ENCODE measurements at regions not wholly inside any gene's neighbourhood (a gene's known extent, or its start where the extent isn't known, plus 50 kb on each side); places are given as distances from the start of the nearest gene placed in this dataset.

GRCh38 chr2:167388901-167389300 lies 500.6 kb downstream of the XIRP2 start:
- TF ChIP-seq EZH2phosphoT487 (IDR thresholded peaks at IDR 0.05; ENCODE audit: low read depth), result no peak
- TF ChIP-seq, protein P1, sequence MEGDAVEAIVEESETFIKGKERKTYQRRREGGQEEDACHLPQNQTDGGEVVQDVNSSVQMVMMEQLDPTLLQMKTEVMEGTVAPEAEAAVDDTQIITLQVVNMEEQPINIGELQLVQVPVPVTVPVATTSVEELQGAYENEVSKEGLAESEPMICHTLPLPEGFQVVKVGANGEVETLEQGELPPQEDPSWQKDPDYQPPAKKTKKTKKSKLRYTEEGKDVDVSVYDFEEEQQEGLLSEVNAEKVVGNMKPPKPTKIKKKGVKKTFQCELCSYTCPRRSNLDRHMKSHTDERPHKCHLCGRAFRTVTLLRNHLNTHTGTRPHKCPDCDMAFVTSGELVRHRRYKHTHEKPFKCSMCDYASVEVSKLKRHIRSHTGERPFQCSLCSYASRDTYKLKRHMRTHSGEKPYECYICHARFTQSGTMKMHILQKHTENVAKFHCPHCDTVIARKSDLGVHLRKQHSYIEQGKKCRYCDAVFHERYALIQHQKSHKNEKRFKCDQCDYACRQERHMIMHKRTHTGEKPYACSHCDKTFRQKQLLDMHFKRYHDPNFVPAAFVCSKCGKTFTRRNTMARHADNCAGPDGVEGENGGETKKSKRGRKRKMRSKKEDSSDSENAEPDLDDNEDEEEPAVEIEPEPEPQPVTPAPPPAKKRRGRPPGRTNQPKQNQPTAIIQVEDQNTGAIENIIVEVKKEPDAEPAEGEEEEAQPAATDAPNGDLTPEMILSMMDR (IDR thresholded peaks at IDR 0.05; ENCODE audit: low read depth, low read length), result no peak

Data from OCI-LY3 (cell line).